Mesenchymal stem cell (in vitro differentiated cells and primary cell): ENCODE measurements at regions not wholly inside any gene's neighbourhood (a gene's known extent, or its start where the extent isn't known, plus 50 kb on each side); places are given as distances from the start of the nearest gene placed in this dataset.

Source experiments
- DNase-seq: peaks from one replicate; pipeline ENCODE4 v3.0.0-alpha.2; 2013
- H2AFZ ChIP-seq: one replicate; pipeline ENCODE4 v1.6.1; 2013; ENCODE audit warnings: low read depth, mild to moderate bottlenecking, control low read depth, inconsistent platforms, low read length, moderate library complexity
- H2AK5ac ChIP-seq: 2 replicates; pipeline ENCODE4 v1.6.1; 2013; ENCODE audit warnings: low read length, moderate library complexity, mild to moderate bottlenecking, inconsistent platforms; ENCODE audit not compliant: severe bottlenecking
- H2BK120ac ChIP-seq: one replicate; pipeline ENCODE4 v1.6.1; 2013; ENCODE audit warnings: low read depth, mild to moderate bottlenecking, inconsistent platforms, low read length, moderate library complexity
- H2BK12ac ChIP-seq, 2 experiments: one replicate each; pipeline ENCODE4 v1.6.1; 2013; ENCODE audit warnings: inconsistent platforms in 2 of 2, low read length in 2 of 2, mild to moderate bottlenecking in 2 of 2, moderate library complexity in 2 of 2, control low read depth in 1 of 2
- H2BK15ac ChIP-seq: one replicate; pipeline ENCODE4 v1.6.1; 2013; ENCODE audit warnings: mild to moderate bottlenecking, low read depth, inconsistent platforms; ENCODE audit not compliant: poor library complexity, severe bottlenecking
- H2BK5ac ChIP-seq: 2 replicates; pipeline ENCODE4 v1.6.1; 2013; ENCODE audit warnings: low read depth, mild to moderate bottlenecking, low read length, control low read depth, inconsistent platforms; ENCODE audit not compliant: poor library complexity, severe bottlenecking
- H3K14ac ChIP-seq, 2 experiments: one replicate each; pipeline ENCODE4 v1.6.1; 2013; ENCODE audit warnings: inconsistent platforms in 2 of 2, low read length in 2 of 2, control low read depth in 1 of 2, mild to moderate bottlenecking in 1 of 2, moderate library complexity in 1 of 2
- H3K18ac ChIP-seq, 2 experiments: one replicate each; pipeline ENCODE4 v1.6.1; 2013; ENCODE audit warnings: inconsistent platforms in 2 of 2, low read length in 2 of 2, control low read depth in 1 of 2, low read depth in 1 of 2, mild to moderate bottlenecking in 1 of 2
- H3K23ac ChIP-seq, 2 experiments: one replicate each; pipeline ENCODE4 v1.6.1; 2013; ENCODE audit warnings: inconsistent platforms in 2 of 2, low read length in 2 of 2, mild to moderate bottlenecking in 2 of 2, moderate library complexity in 2 of 2, control low read depth in 1 of 2
- H3K27ac ChIP-seq: 2 replicates; pipeline ENCODE4 v1.5.1; 2013; ENCODE audit warnings: mild to moderate bottlenecking, moderate library complexity, low read length, control low read depth, inconsistent platforms; ENCODE audit not compliant: poor library complexity, severe bottlenecking
- H3K27me3 ChIP-seq, 2 experiments: 2 replicates each; pipeline versions ENCODE4 v1.6.1 to v1.7.0; 2013; ENCODE audit warnings: low read length in 2 of 2, mild to moderate bottlenecking in 2 of 2, moderate library complexity in 2 of 2, control low read depth in 1 of 2, inconsistent platforms in 1 of 2; ENCODE audit not compliant: control insufficient read depth in 1 of 2, insufficient read depth in 1 of 2
- H3K36me3 ChIP-seq, 2 experiments: 2 replicates each; pipeline versions ENCODE4 v1.6.1 to v1.7.0; 2013; ENCODE audit warnings: low read length in 2 of 2, control low read depth in 1 of 2, inconsistent platforms in 1 of 2, low read depth in 1 of 2, mild to moderate bottlenecking in 1 of 2; ENCODE audit not compliant: insufficient read depth in 2 of 2, control insufficient read depth in 1 of 2
- H3K4ac ChIP-seq, 2 experiments: one replicate each; pipeline ENCODE4 v1.6.1; 2013; ENCODE audit warnings: inconsistent platforms in 2 of 2, low read length in 2 of 2, mild to moderate bottlenecking in 2 of 2, moderate library complexity in 2 of 2, control low read depth in 1 of 2, low read depth in 1 of 2
- H3K4me1 ChIP-seq: 2 replicates; pipeline ENCODE4 v1.6.1; 2013; ENCODE audit warnings: low read depth, low read length, control low read depth; ENCODE audit not compliant: control insufficient read depth, insufficient read depth
- H3K4me2 ChIP-seq: 2 replicates; pipeline ENCODE4 v1.6.1; 2013; ENCODE audit warnings: low read length, mild to moderate bottlenecking, inconsistent platforms; ENCODE audit not compliant: poor library complexity, severe bottlenecking
- H3K4me3 ChIP-seq, 2 experiments: 2 replicates each; pipeline versions ENCODE4 v1.5.1 to v1.7.0; 2013; ENCODE audit warnings: low read length in 2 of 2, mild to moderate bottlenecking in 2 of 2, control low read depth in 1 of 2, low read depth in 1 of 2; ENCODE audit not compliant: insufficient read depth in 1 of 2
- H3K79me1 ChIP-seq: replicated peaks from 2 replicates; pipeline ENCODE4 v1.6.1; 2013; ENCODE audit warnings: mild to moderate bottlenecking, control low read depth, low read length, inconsistent platforms; ENCODE audit not compliant: poor library complexity, severe bottlenecking
- H3K9ac ChIP-seq: 2 replicates; pipeline ENCODE4 v1.7.0; 2013; ENCODE audit warnings: mild to moderate bottlenecking, low read length, moderate library complexity
- H3K9me3 ChIP-seq: 2 replicates; pipeline ENCODE4 v1.7.0; 2013; ENCODE audit warnings: mild to moderate bottlenecking, low read length; ENCODE audit not compliant: control insufficient read depth
- H4K8ac ChIP-seq: one replicate; pipeline ENCODE4 v1.6.1; 2013; ENCODE audit warnings: inconsistent platforms, mild to moderate bottlenecking, low read length, moderate library complexity
- H4K91ac ChIP-seq: one replicate; pipeline ENCODE4 v1.6.1; 2013; ENCODE audit warnings: mild to moderate bottlenecking, low read length, inconsistent platforms
- WGBS: methylation state at CpG from one replicate; pipeline ENCODE4 v1.1.7; 2013; ENCODE audit warnings: mixed read lengths; 5-methylcytosine and 5-hydroxymethylcytosine counted together

GRCh38 chr3:45311327-45311726, 77.0 kb upstream of the LARS2 start:
- H4K8ac ChIP-seq: no peak overlapping the region
- WGBS: 61% methylated on average over 3 of the region's 3 CpGs

GRCh38 chr3:45311953-45312801, 76.2 kb upstream of the LARS2 start:
- H3K27ac ChIP-seq: no peak overlapping the region
- H3K4me3 ChIP-seq: no peak overlapping the region

More at GRCh38 chr3:45311327-45311726, 77.0 kb upstream of the LARS2 start:
- no peak overlapping the region for H3K27ac ChIP-seq
- H2AFZ ChIP-seq: no peak overlapping the region
- H2BK5ac ChIP-seq: no peak overlapping the region
- H2BK12ac ChIP-seq: no peak overlapping the region
- H4K91ac ChIP-seq: no peak overlapping the region
- no peak overlapping the region for H3K4ac ChIP-seq
- no peak overlapping the region for H3K18ac ChIP-seq
- peaks cover 44 to 52% of the 10 kb centered on the region in 2 experiments for H3K27me3 ChIP-seq
- H2BK15ac ChIP-seq: no peak overlapping the region
- no peak overlapping the region for H3K23ac ChIP-seq
- H3K4me1 ChIP-seq: no peaks in the 10 kb centered on the region
- no peak overlapping the region for H2BK120ac ChIP-seq
- no peaks in the 10 kb centered on the region for H3K79me1 ChIP-seq
- no peaks in the 10 kb centered on the region for H3K36me3 ChIP-seq
- no peak overlapping the region for H3K9ac ChIP-seq
- no peak for DNase-seq
- no peak overlapping the region for H2AK5ac ChIP-seq
- H3K4me2 ChIP-seq: no peak overlapping the region
- no peak overlapping the region for H3K14ac ChIP-seq
- peaks cover 22% of the 10 kb centered on the region for H3K9me3 ChIP-seq
- H3K4me3 ChIP-seq: no peak overlapping the region

GRCh38 chr3:45312836-45313493, 75.4 kb upstream of the LARS2 start:
- Histone ChIP-seq H3K4me2 (no peak overlapping the region), H3K14ac (no peak overlapping the region), H3K4me1 (no peaks in the 10 kb centered on the region), H3K18ac (no peak overlapping the region), H2BK5ac (no peak overlapping the region), H3K23ac (no peak overlapping the region), H2AK5ac (no peak overlapping the region), H3K4ac (no peak overlapping the region), H3K27me3 (peaks cover 44 to 49% of the 10 kb centered on the region in 2 experiments), H2AFZ (no peak overlapping the region), H2BK15ac (no peak overlapping the region), H2BK120ac (no peak overlapping the region), H3K9me3 (peaks cover 22% of the 10 kb centered on the region), H3K36me3 (no peaks in the 10 kb centered on the region), H3K79me1 (no peaks in the 10 kb centered on the region), H3K9ac (no peak overlapping the region), H2BK12ac (no peak overlapping the region), H4K91ac (no peak overlapping the region), H3K4me3 (no peak overlapping the region), H4K8ac (no peak overlapping the region), H3K27ac (no peak overlapping the region)
- DNase-seq: no peak
- WGBS: 33% methylated on average over 7 of the region's 7 CpGs

More at GRCh38 chr3:45311953-45312801, 76.2 kb upstream of the LARS2 start:
- Histone ChIP-seq H2AFZ (no peak overlapping the region), H4K8ac (no peak overlapping the region), H3K27me3 (peaks cover 44 to 52% of the 10 kb centered on the region in 2 experiments), H4K91ac (no peak overlapping the region), H3K14ac (no peak overlapping the region), H3K4ac (no peak overlapping the region), H2BK120ac (no peak overlapping the region), H3K9me3 (peaks cover 22% of the 10 kb centered on the region), H2BK12ac (no peak overlapping the region), H2AK5ac (no peak overlapping the region), H3K9ac (no peak overlapping the region), H3K4me1 (no peaks in the 10 kb centered on the region), H3K23ac (no peak overlapping the region), H2BK5ac (no peak overlapping the region), H3K36me3 (no peaks in the 10 kb centered on the region), H2BK15ac (no peak overlapping the region), H3K18ac (no peak overlapping the region), H3K4me2 (no peak overlapping the region), H3K79me1 (no peaks in the 10 kb centered on the region)
- DNase-seq: no peak
- WGBS: 44% methylated on average over 7 of the region's 9 CpGs

- Histone ChIP-seq H2AK5ac (no peak overlapping the region), H3K4me1 (no peaks in the 10 kb centered on the region), H2BK5ac (no peak overlapping the region), H3K4ac (no peak overlapping the region), H3K27ac (no peak overlapping the region), H3K79me1 (no peaks in the 10 kb centered on the region), H2BK12ac (no peak overlapping the region), H3K27me3 (peaks cover 43 to 44% of the 10 kb centered on the region in 2 experiments), H3K14ac (no peak overlapping the region), H3K23ac (no peak overlapping the region), H4K91ac (no peak overlapping the region), H3K9ac (no peak overlapping the region), H3K18ac (no peak overlapping the region), H2BK15ac (no peak overlapping the region), H3K4me2 (no peak overlapping the region), H4K8ac (no peak overlapping the region), H3K4me3 (no peak overlapping the region), H3K36me3 (no peaks in the 10 kb centered on the region), H3K9me3 (peaks cover 22% of the 10 kb centered on the region), H2AFZ (no peak overlapping the region), H2BK120ac (no peak overlapping the region)
- WGBS: 55% methylated on average over 8 of the region's 8 CpGs
- DNase-seq: no peak
Measured at GRCh38 chr3:45313743-45314403, 74.5 kb upstream of the LARS2 start.
